AG09319 (cell line): ENCODE measurements at regions not wholly inside any gene's neighbourhood (a gene's known extent, or its start where the extent isn't known, plus 50 kb on each side); places are given as distances from the start of the nearest gene placed in this dataset.
"Not testable (repeated sequence)": the region's sequence is repeated elsewhere in the genome, so short reads cannot be mapped to it uniquely, and the experiment has no call there.

Experiments
- DNase-seq: peaks from one replicate; pipeline ENCODE4 v3.0.0-alpha.2; 2010; ENCODE audit warnings: low read depth; ENCODE audit errors: extremely low read depth
- CTCF ChIP-seq: IDR thresholded peaks from 2 replicates; pipeline ENCODE4 v1.5.1; 2011; ENCODE audit warnings: low read depth, mild to moderate bottlenecking, inconsistent platforms, low read length, moderate library complexity

DNA sequence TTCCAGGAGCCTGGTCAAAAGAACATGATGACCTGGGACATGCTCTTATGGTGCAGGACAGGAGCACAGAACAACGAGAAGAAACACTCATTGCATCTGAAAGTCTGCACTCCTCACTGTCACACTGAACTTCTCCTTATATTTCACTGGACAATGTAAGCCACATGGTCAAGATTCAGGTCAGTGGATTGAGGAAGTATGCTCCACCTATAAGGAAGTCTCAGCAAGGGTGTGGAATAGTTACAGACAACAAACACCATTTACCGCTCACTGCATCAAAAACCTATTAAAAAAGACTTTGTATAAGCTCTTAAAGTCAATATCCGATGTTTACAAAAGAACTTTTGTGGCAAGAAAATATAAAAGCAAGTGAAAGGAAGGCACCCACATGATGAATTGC, 153.1 kb upstream of the FOXG1 start:
- no peak for DNase-seq
- TF ChIP-seq CTCF = no peak

DNA sequence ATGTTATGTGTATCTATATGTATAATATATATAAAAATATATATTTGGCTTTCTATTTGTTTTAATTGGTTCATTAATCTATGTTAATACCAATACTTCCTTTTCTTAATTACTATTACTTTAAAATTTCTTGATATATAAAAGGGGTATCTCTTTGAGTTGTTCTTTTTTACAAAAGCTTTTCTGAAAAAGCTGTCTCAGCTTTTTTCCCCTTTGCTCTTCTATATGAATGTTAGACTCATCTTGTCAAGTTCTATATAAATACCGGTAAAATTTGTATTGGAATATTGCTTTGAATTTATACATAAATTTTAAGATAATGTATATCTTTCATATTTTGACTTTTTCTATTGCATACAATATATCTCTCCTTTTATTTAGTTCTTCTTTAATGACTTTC, 139.8 kb upstream of the FOXG1 start:
- no peak for TF ChIP-seq CTCF
- DNase-seq = no peak

- DNase-seq = no peak
- no peak for TF ChIP-seq CTCF
These were observed 137.1 kb upstream of the FOXG1 start for GRCh38 chr14:28629328-28630004.

DNA sequence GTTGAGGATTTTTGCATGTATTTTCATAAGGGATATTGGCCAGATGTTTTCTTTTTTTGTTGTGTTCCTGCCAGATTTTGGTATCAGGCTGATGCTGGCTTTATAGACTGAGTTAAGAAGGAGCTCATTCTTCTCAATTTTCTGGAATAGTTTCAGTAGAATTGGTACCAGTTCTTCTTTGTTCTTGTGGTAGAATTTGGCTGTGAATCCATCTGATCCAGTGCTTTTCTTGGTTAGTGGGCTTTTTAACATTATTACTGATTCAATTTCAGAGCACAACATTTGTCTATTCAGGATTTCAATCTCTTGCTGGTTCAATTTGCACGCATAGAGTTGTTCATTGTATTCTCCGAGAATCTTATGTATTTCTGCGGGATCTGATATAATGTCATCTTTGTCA, 136.5 kb upstream of the FOXG1 start:
- no peak for DNase-seq
- no peak for TF ChIP-seq CTCF

GRCh38 chr14:28635387-28635786, 131.2 kb upstream of the FOXG1 start:
- peak; percentile 39 for TF ChIP-seq CTCF
- no peak for DNase-seq

GRCh38 chr14:28635816-28636215, 130.8 kb upstream of the FOXG1 start:
- not testable (repeated sequence) for DNase-seq

GRCh38 chr14:28641189-28641588, 125.4 kb upstream of the FOXG1 start:
- DNase-seq = not testable (repeated sequence)

GRCh38 chr14:28651148-28651547, 115.4 kb upstream of the FOXG1 start:
- no peak for DNase-seq
- no peak for TF ChIP-seq CTCF
